ENCODE measurements at regions not wholly inside any gene's neighbourhood (a gene's known extent, or its start where the extent isn't known, plus 50 kb on each side); places are given as distances from the start of the nearest gene placed in this dataset.

DNA sequence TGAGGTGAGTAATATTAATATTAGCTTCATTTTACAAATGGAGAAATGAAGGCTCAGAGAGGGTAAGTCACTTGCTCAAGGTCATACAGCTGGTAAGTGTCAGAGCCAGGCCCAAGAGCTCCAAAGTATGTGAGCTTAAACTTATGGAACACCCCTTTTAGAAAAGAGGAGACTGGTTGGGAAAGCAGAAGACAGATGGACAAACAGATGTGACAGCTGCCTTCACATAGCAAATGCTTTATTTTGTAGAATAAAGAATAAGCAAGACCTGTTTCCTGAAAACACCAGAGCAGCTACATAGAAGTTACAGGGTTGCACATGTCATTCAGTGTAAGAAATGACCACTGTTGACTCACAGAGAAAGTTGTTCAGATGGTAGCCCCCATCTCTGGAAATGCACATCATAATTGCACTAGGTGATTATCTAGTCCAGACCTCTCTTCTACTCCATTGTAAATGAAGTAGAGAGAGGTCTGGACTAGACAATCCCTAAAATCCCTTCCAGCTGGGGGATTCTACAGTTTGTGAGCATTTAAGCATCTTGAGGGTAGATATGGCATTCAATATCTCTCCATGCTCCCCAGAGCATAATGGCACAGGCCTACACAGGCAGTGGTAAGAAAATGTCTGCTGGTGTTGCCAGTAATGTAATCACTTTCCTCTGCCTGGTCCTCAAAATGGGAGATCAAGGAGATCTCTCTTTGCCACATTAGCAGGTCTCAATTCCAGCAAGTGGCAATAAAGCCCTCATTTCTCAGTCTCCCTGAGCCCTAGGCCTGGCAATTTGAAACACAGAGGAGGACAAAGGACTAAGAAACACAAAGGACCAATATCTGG, 188.2 kb upstream of the FGGY start:
- Histone ChIP-seq H3K36me3 (ENCODE audit: control insufficient read depth, insufficient read depth, low read length) (no peaks in the 10 kb centered on the region), H3K27me3 (ENCODE audit: control insufficient read depth, insufficient read depth, low read length) (no peaks in the 10 kb centered on the region), H3K4me3 (ENCODE audit: low read depth, low read length) (no peak overlapping the region)
- no peak for DNase-seq (ENCODE audit: low read depth)
- TF ChIP-seq, protein P1, sequence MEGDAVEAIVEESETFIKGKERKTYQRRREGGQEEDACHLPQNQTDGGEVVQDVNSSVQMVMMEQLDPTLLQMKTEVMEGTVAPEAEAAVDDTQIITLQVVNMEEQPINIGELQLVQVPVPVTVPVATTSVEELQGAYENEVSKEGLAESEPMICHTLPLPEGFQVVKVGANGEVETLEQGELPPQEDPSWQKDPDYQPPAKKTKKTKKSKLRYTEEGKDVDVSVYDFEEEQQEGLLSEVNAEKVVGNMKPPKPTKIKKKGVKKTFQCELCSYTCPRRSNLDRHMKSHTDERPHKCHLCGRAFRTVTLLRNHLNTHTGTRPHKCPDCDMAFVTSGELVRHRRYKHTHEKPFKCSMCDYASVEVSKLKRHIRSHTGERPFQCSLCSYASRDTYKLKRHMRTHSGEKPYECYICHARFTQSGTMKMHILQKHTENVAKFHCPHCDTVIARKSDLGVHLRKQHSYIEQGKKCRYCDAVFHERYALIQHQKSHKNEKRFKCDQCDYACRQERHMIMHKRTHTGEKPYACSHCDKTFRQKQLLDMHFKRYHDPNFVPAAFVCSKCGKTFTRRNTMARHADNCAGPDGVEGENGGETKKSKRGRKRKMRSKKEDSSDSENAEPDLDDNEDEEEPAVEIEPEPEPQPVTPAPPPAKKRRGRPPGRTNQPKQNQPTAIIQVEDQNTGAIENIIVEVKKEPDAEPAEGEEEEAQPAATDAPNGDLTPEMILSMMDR (IDR thresholded peaks at IDR 0.05; ENCODE audit: insufficient read depth, low read length, poor library complexity, severe bottlenecking), result no peak

DNA sequence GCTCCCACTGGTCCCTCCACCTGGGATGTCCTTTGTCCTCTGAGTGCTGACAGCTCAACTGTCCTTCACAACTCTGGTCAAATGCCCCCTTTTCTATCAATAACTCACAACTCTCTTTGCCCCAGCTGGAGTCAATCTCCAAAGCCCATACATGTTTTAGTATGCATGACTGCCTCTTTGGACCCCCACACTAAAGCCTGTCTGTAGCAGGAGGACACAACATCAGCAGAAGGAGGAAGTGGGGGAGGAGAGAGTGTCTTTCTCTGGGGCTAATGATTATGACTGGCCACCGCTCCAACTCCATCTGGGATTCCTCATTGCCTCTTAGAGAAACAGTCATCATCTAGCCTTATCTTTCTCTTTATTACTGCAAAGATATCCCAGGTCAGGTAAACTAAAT, 186.6 kb upstream of the FGGY start:
- H3K4me3 ChIP-seq (ENCODE audit: low read depth, low read length), result no peak overlapping the region
- DNase-seq (ENCODE audit: low read depth), result no peak
- no peaks in the 10 kb centered on the region for H3K36me3 ChIP-seq (ENCODE audit: control insufficient read depth, insufficient read depth, low read length)
- TF ChIP-seq, protein P1 (IDR thresholded peaks at IDR 0.05; ENCODE audit: insufficient read depth, low read length, poor library complexity, severe bottlenecking), result no peak
- no peaks in the 10 kb centered on the region for H3K27me3 ChIP-seq (ENCODE audit: control insufficient read depth, insufficient read depth, low read length)

DNA sequence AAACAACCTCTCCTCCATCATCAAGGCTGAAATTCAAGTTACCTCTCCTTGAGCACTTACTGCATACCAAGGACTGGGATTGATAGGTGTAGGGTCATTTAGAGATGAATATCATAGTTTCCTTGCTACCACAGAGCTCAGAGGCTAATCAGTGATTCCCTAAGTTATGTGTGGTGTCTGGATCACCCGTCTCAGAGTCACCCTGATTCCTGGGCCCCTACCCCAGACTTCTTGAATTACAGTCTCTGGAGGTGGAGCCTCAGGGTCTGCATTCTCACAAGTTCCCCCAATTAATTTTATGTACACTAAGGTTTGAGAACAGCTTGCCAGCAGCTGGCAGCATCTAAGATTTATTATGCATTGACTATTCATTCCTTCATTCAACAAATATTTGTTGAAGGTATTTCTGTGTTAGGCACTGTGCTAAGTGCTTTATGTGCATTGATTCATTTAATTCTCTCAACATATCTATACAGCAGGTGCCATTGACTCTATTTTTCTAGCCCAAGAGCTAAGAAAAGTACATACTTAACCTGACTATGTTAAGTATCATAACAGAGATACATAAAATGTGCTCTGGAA, 182.9 kb upstream of the FGGY start:
- Histone ChIP-seq H3K36me3 (ENCODE audit: control insufficient read depth, insufficient read depth, low read length) (no peaks in the 10 kb centered on the region), H3K27me3 (ENCODE audit: control insufficient read depth, insufficient read depth, low read length) (no peaks in the 10 kb centered on the region), H3K4me3 (ENCODE audit: low read depth, low read length) (no peak overlapping the region)
- TF ChIP-seq, protein P1 (IDR thresholded peaks at IDR 0.05; ENCODE audit: insufficient read depth, low read length, poor library complexity, severe bottlenecking), result no peak
- no peak for DNase-seq (ENCODE audit: low read depth)

DNA sequence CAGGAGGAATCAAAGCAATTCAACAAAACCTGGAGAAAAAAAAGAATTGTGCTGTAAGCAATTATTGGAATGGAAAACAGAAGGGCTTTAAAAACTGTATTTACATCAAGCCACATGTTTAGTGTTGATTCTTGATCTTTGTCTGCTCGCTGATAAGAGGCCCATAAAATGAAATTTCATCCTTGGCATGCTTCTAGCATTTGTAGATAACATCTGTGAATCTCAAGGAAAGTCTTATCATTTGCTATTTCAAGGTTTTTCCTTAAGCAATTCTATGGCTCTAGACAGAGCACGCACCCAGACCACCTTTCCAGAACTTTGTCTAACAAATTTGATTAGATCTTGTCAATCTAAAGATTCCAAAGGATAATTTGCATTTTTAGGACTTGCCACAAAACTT, 181.0 kb upstream of the FGGY start:
- TF ChIP-seq, protein P1 (IDR thresholded peaks at IDR 0.05; ENCODE audit: insufficient read depth, low read length, poor library complexity, severe bottlenecking), result no peak
- DNase-seq (ENCODE audit: low read depth), result no peak
- Histone ChIP-seq H3K27me3 (ENCODE audit: control insufficient read depth, insufficient read depth, low read length) (no peaks in the 10 kb centered on the region), H3K36me3 (ENCODE audit: control insufficient read depth, insufficient read depth, low read length) (no peaks in the 10 kb centered on the region), H3K4me3 (ENCODE audit: low read depth, low read length) (no peak overlapping the region)

DNA sequence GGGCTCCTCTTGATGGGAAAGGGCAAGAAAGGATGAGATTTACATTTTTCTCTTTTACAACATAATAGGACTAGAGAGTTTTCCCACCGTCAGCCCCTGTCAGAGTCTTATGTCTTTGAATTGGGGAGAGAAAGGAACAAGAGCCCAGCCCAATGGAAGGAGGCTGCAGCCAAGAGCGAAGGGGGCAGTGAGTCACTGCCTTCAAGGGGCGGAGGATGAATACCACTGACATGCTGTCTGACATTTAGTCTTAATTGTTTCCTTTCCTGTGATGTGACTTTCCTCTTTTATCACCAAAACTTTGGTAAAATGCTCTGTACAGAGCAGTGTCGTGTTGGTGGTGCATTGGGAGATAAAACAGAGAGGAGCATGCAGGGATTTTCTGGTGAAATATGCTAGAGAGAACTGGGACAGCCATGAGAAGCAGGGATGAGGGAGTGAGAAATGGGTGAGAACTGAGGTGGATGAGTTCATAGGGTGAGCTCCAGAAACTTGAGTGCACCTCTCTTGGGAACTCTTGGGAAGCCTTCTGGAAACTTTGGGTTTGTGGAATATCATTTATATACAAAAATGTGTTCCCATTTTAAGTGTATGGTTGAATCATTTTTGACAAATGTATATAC, 179.9 kb upstream of the FGGY start:
- Histone ChIP-seq H3K4me3 (ENCODE audit: low read depth, low read length) (no peak overlapping the region), H3K36me3 (ENCODE audit: control insufficient read depth, insufficient read depth, low read length) (no peaks in the 10 kb centered on the region), H3K27me3 (ENCODE audit: control insufficient read depth, insufficient read depth, low read length) (no peaks in the 10 kb centered on the region)
- TF ChIP-seq, protein P1 (IDR thresholded peaks at IDR 0.05; ENCODE audit: insufficient read depth, low read length, poor library complexity, severe bottlenecking), result no peak
- DNase-seq (ENCODE audit: low read depth), result no peak

Data from kidney epithelial cell (primary cell).